Osteoblast (primary cell): ENCODE measurements at regions not wholly inside any gene's neighbourhood (a gene's known extent, or its start where the extent isn't known, plus 50 kb on each side); places are given as distances from the start of the nearest gene placed in this dataset.
"Not testable (repeated sequence)": the region's sequence is repeated elsewhere in the genome, so short reads cannot be mapped to it uniquely, and the experiment has no call there.

Source experiments
- DNase-seq: peaks from one replicate; pipeline ENCODE4 v3.0.0; 2011; ENCODE audit warnings: low spot score, mixed read lengths; ENCODE audit not compliant: insufficient read length; ENCODE audit errors: missing footprints
- H2AFZ ChIP-seq: 2 replicates; pipeline ENCODE4 v1.6.0; 2011; ENCODE audit warnings: mild to moderate bottlenecking, low read length
- H3K27ac ChIP-seq: 2 replicates; pipeline ENCODE4 v1.5.1; 2011; ENCODE audit warnings: mild to moderate bottlenecking, low read depth, low read length, moderate library complexity
- H3K27me3 ChIP-seq: 2 replicates; pipeline ENCODE4 v1.6.0; 2012; ENCODE audit warnings: mild to moderate bottlenecking, control low read depth, inconsistent platforms, low read length, moderate library complexity; ENCODE audit not compliant: insufficient read depth
- H3K36me3 ChIP-seq: 2 replicates; pipeline ENCODE4 v1.5.1; 2011; ENCODE audit warnings: mild to moderate bottlenecking, low read length, control low read depth, moderate library complexity; ENCODE audit not compliant: insufficient read depth
- H3K4me1 ChIP-seq: 2 replicates; pipeline ENCODE4 v1.5.1; 2011; ENCODE audit warnings: mild to moderate bottlenecking, low read length, control low read depth, moderate library complexity; ENCODE audit not compliant: insufficient read depth
- H3K4me2 ChIP-seq: 2 replicates; pipeline ENCODE4 v1.6.0; 2011; ENCODE audit warnings: mild to moderate bottlenecking, low read length; ENCODE audit not compliant: insufficient read depth
- H3K4me3 ChIP-seq: fragments of 200-600 bp; sonication (generic); 3 replicates; pipeline ENCODE4 v1.5.1; 2012; ENCODE audit warnings: mild to moderate bottlenecking, low read length, inconsistent platforms; ENCODE audit not compliant: insufficient read depth
- H3K79me2 ChIP-seq: 2 replicates; pipeline ENCODE4 v1.6.0; 2012; ENCODE audit warnings: mild to moderate bottlenecking, low read length, control low read depth, inconsistent platforms; ENCODE audit not compliant: insufficient read depth
- H3K9me3 ChIP-seq: 2 replicates; pipeline ENCODE4 v1.5.1; 2011; ENCODE audit warnings: low read depth, low read length, control low read depth
- H4K20me1 ChIP-seq: 2 replicates; pipeline ENCODE4 v1.6.0; 2012; ENCODE audit warnings: mild to moderate bottlenecking, low read length, control low read depth; ENCODE audit not compliant: insufficient read depth
- CTCF ChIP-seq: IDR thresholded peaks from 2 replicates; pipeline ENCODE4 v1.5.1; 2011; ENCODE audit warnings: mild to moderate bottlenecking, low read depth, low read length, moderate library complexity; ENCODE audit errors: extremely low read depth

- TF ChIP-seq CTCF = no peak
- no peaks in the 10 kb centered on the region for H3K9me3 ChIP-seq
- no peak overlapping the region for H3K27ac ChIP-seq
- no peaks in the 10 kb centered on the region for H3K36me3 ChIP-seq
- no peak overlapping the region for H3K4me2 ChIP-seq
- H3K27me3 ChIP-seq = no peaks in the 10 kb centered on the region
- no peak for DNase-seq
- H3K4me1 ChIP-seq = no peaks in the 10 kb centered on the region
- H3K79me2 ChIP-seq = no peaks in the 10 kb centered on the region
- H3K4me3 ChIP-seq = no peak overlapping the region
- no peaks in the 10 kb centered on the region for H4K20me1 ChIP-seq
- H2AFZ ChIP-seq = no peak overlapping the region
These were observed 222.9 kb downstream of the DPY19L2 start for GRCh38 chr12:63445224-63445880.

GRCh38 chr12:63440048-63440447, 228.2 kb downstream of the DPY19L2 start:
- Histone ChIP-seq H3K9me3 (no peaks in the 10 kb centered on the region), H4K20me1 (no peaks in the 10 kb centered on the region), H3K4me2 (no peak overlapping the region), H3K27ac (no peak overlapping the region), H3K4me3 (no peak overlapping the region), H2AFZ (no peak overlapping the region), H3K36me3 (no peaks in the 10 kb centered on the region), H3K27me3 (no peaks in the 10 kb centered on the region), H3K4me1 (no peaks in the 10 kb centered on the region), H3K79me2 (no peaks in the 10 kb centered on the region)
- DNase-seq = no peak
- TF ChIP-seq CTCF = no peak

GRCh38 chr12:63434384-63434783, 233.9 kb downstream of the DPY19L2 start:
- H3K27me3 ChIP-seq, H3K9me3 ChIP-seq, H3K27ac ChIP-seq, H4K20me1 ChIP-seq, H3K4me1 ChIP-seq, H3K4me2 ChIP-seq, H3K36me3 ChIP-seq, H3K79me2 ChIP-seq, H2AFZ ChIP-seq, H3K4me3 ChIP-seq, DNase-seq: not testable (repeated sequence)

GRCh38 chr12:63427969-63428368, 240.3 kb downstream of the DPY19L2 start:
- H3K4me3 ChIP-seq, H3K27me3 ChIP-seq, H3K36me3 ChIP-seq, H2AFZ ChIP-seq, DNase-seq, H3K27ac ChIP-seq, H3K4me2 ChIP-seq, H3K9me3 ChIP-seq, H3K79me2 ChIP-seq, H3K4me1 ChIP-seq, H4K20me1 ChIP-seq: not testable (repeated sequence)

GRCh38 chr12:63427029-63427428, 241.3 kb downstream of the DPY19L2 start:
- H3K79me2 ChIP-seq, H3K4me2 ChIP-seq, H2AFZ ChIP-seq, H3K9me3 ChIP-seq, H3K36me3 ChIP-seq, DNase-seq, H3K4me3 ChIP-seq, H3K27me3 ChIP-seq, H3K4me1 ChIP-seq, H3K27ac ChIP-seq, H4K20me1 ChIP-seq: not testable (repeated sequence)
